GM23338 (cell line): ENCODE measurements at regions not wholly inside any gene's neighbourhood (a gene's known extent, or its start where the extent isn't known, plus 50 kb on each side); places are given as distances from the start of the nearest gene placed in this dataset.

Experiments
- POLR2AphosphoS5 ChIP-seq: IDR thresholded peaks from 2 replicates; pipeline ENCODE4 v1.6.1; 2016; ENCODE audit warnings: antibody characterized with exemption, low read depth
- TF ChIP-seq, protein P1 (sequence below), 2 experiments: fragments of 200-600 bp in 1 of 2; sonication (generic) in 1 of 2; conservative IDR thresholded peaks; 2 replicates each; pipeline versions ENCODE4 v1.5.1 to v1.6.1; 2016 to 2017; ENCODE audit warnings: antibody characterized with exemption in 2 of 2, low read depth in 2 of 2, mild to moderate bottlenecking in 2 of 2, moderate library complexity in 1 of 2

DNA sequence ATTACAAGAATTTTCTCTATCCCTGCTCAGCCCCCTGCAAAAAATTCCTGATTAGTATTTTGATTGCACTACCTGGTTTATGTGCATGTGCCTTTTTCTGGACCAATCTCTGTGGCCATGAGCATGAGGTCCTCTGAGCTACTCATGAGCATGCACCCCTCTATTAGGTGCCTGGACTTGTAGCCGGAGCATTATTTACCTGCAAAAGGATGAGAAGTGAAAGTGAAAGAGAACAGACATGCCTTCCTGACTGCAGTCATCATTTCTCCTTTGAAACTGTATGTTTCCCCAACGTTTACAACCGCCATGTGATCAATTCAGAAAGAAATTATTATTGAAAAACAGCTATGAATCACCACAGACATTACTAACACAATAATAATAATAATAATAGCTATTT is 1008.8 kb downstream of the ROBO2 start:
- TF ChIP-seq, protein P1, sequence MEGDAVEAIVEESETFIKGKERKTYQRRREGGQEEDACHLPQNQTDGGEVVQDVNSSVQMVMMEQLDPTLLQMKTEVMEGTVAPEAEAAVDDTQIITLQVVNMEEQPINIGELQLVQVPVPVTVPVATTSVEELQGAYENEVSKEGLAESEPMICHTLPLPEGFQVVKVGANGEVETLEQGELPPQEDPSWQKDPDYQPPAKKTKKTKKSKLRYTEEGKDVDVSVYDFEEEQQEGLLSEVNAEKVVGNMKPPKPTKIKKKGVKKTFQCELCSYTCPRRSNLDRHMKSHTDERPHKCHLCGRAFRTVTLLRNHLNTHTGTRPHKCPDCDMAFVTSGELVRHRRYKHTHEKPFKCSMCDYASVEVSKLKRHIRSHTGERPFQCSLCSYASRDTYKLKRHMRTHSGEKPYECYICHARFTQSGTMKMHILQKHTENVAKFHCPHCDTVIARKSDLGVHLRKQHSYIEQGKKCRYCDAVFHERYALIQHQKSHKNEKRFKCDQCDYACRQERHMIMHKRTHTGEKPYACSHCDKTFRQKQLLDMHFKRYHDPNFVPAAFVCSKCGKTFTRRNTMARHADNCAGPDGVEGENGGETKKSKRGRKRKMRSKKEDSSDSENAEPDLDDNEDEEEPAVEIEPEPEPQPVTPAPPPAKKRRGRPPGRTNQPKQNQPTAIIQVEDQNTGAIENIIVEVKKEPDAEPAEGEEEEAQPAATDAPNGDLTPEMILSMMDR (conservative IDR thresholded peaks at IDR 0.05; ENCODE audit: low read depth in 2 of 2): no peak
- TF ChIP-seq POLR2AphosphoS5: no peak
